A673 (cell line): ENCODE measurements at regions not wholly inside any gene's neighbourhood (a gene's known extent, or its start where the extent isn't known, plus 50 kb on each side); places are given as distances from the start of the nearest gene placed in this dataset.

Experiments used
- BruUV-seq: library from RNA; stranded (reverse); fragments of 400-500 nt; replicated peaks from 2 replicates; lab custom pipeline; 2021; lab: Mats Ljungman, UMichigan
- CTCF ChIA-PET: fragments of 300-600 bp; sonication (Branson Sonifier 250); formaldehyde crosslinking; loops from one replicate; lab custom pipeline; 2022; ENCODE audit warnings: antibody characterized with exemption; lab: Charles Lee
- POLR2A ChIA-PET: fragments of 300-600 bp; sonication (Branson Sonifier 250); formaldehyde crosslinking; loops from one replicate; lab custom pipeline; 2022; ENCODE audit warnings: antibody characterized with exemption; ENCODE audit not compliant: low non-redundant PET; lab: Charles Lee
- DNase-seq: peaks from one replicate; pipeline ENCODE4 v3.0.0-alpha.2; 2015; ENCODE audit warnings: low spot score
- H3K27ac ChIP-seq: fragments of 200-600 bp; sonication (generic); 2 replicates; pipeline ENCODE4 v1.5.1; 2016; ENCODE audit warnings: mixed run types, low read depth, mild to moderate bottlenecking, mixed read lengths, antibody characterized with exemption, low read length; ENCODE audit not compliant: poor library complexity, severe bottlenecking
- H3K27me3 ChIP-seq: fragments of 200-600 bp; sonication (generic); replicated peaks from 2 replicates; pipeline ENCODE4 v1.6.1; 2017; ENCODE audit warnings: mixed run types, low read depth, mild to moderate bottlenecking, mixed read lengths, antibody characterized with exemption, low read length; ENCODE audit not compliant: insufficient read depth, poor library complexity
- H3K36me3 ChIP-seq: fragments of 200-600 bp; sonication (generic); 2 replicates; pipeline ENCODE4 v1.6.1; 2016; ENCODE audit warnings: mixed run types, mild to moderate bottlenecking, mixed read lengths, antibody characterized with exemption, low read length; ENCODE audit not compliant: insufficient read depth, poor library complexity, severe bottlenecking
- H3K4me1 ChIP-seq: fragments of 200-600 bp; sonication (generic); 2 replicates; pipeline ENCODE4 v1.6.1; 2017; ENCODE audit warnings: mixed run types, mild to moderate bottlenecking, mixed read lengths, antibody characterized with exemption, low read length; ENCODE audit not compliant: insufficient read depth, poor library complexity, severe bottlenecking
- H3K4me3 ChIP-seq: fragments of 200-600 bp; sonication (generic); 2 replicates; pipeline ENCODE4 v1.5.1; 2016; ENCODE audit warnings: low read depth, mixed run types, mild to moderate bottlenecking, mixed read lengths, low read length; ENCODE audit not compliant: poor library complexity, severe bottlenecking
- H3K9me3 ChIP-seq: fragments of 200-600 bp; sonication (generic); 2 replicates; pipeline ENCODE4 v1.6.1; 2016; ENCODE audit warnings: mixed run types, low read depth, mild to moderate bottlenecking, mixed read lengths, antibody characterized with exemption, low read length; ENCODE audit not compliant: poor library complexity, severe bottlenecking
- EZH2 ChIP-seq: fragments of 200-600 bp; sonication (generic); IDR thresholded peaks from 2 replicates; pipeline ENCODE4 v1.6.1; 2017; ENCODE audit warnings: borderline replicate concordance, low read depth, mild to moderate bottlenecking, mixed read lengths, antibody characterized with exemption, low read length; ENCODE audit not compliant: poor library complexity, severe bottlenecking
- intact Hi-C: fragments of 100-400 bp; cut with micrococcal nuclease; formaldehyde crosslinking; loops from one replicate; pipeline ENCODE4 v1.10.0; 2022; ENCODE audit not compliant: unreplicated experiment
- TF ChIP-seq, protein P1 (sequence below): fragments of 300-800, 200-600 bp; sonication (generic); conservative IDR thresholded peaks from 2 replicates; pipeline ENCODE4 v1.5.1; 2017; ENCODE audit warnings: low read depth, mild to moderate bottlenecking, antibody characterized with exemption, low read length, moderate library complexity, mixed read lengths

DNA sequence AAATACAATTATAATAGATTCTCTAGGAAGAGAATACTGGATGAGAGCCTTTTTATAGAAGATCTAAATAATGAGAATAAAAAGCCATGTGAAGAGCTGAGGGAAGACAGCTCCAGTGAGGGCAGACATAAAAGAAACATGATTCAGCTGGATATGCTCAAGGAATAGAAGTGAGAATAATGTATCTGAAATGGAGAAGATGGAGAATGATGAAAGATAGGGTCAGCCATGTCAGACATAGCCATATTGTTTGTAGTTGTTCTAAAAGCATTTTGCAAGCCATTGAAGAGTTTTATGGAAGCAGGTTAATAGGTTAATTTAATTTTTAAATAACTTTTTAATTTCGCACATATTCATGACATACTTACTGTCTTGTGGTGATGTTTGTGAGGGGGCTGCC lies 713.5 kb upstream of the ARPP21 start:
- no peak for TF ChIP-seq EZH2
- TF ChIP-seq, protein P1, sequence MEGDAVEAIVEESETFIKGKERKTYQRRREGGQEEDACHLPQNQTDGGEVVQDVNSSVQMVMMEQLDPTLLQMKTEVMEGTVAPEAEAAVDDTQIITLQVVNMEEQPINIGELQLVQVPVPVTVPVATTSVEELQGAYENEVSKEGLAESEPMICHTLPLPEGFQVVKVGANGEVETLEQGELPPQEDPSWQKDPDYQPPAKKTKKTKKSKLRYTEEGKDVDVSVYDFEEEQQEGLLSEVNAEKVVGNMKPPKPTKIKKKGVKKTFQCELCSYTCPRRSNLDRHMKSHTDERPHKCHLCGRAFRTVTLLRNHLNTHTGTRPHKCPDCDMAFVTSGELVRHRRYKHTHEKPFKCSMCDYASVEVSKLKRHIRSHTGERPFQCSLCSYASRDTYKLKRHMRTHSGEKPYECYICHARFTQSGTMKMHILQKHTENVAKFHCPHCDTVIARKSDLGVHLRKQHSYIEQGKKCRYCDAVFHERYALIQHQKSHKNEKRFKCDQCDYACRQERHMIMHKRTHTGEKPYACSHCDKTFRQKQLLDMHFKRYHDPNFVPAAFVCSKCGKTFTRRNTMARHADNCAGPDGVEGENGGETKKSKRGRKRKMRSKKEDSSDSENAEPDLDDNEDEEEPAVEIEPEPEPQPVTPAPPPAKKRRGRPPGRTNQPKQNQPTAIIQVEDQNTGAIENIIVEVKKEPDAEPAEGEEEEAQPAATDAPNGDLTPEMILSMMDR, result no peak
- ChIA-PET CTCF (no interaction called here), POLR2A (no interaction called here)
- no peak overlapping the region for H3K4me3 ChIP-seq
- no peak overlapping the region for H3K27ac ChIP-seq
- no peak for DNase-seq
- H3K27me3 ChIP-seq, result no peaks in the 10 kb centered on the region
- peaks cover 4% of the 10 kb centered on the region for H3K4me1 ChIP-seq
- intact Hi-C loops, result no loop called here
- no TSS peak for BruUV-seq
- peaks cover under 1% of the 10 kb centered on the region for H3K9me3 ChIP-seq
- no peaks in the 10 kb centered on the region for H3K36me3 ChIP-seq

DNA sequence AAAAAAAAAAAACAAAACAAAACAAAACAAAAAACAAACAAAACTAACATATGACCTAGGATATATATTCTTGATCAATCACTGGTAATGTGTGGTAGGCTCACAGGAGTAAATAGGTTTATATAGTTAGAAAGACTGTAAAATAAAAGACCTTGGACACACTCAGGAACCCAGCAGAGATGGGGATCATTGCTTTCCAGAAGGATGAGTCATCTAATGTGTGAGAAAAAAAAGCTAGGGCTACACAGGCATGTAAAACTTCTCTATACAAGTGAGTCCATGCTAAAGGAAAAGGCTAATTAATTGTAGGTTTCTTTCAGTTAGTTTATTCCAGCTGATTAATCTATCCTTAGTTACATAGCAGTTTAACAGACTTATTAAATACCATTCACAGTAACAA lies 710.3 kb upstream of the ARPP21 start:
- DNase-seq, result peak; percentile 67
- H3K27me3 ChIP-seq, result no peaks in the 10 kb centered on the region
- H3K9me3 ChIP-seq, result peaks cover 2% of the 10 kb centered on the region
- intact Hi-C loops, result no loop called here
- no peak for TF ChIP-seq EZH2
- TF ChIP-seq, protein P1, result no peak
- no peaks in the 10 kb centered on the region for H3K36me3 ChIP-seq
- H3K27ac ChIP-seq, result no peak overlapping the region
- H3K4me1 ChIP-seq, result peaks cover 4% of the 10 kb centered on the region
- H3K4me3 ChIP-seq, result no peak overlapping the region
- no TSS peak for BruUV-seq
- ChIA-PET CTCF (no interaction called here), POLR2A (interaction anchor here (0.6 kb wide), 1 partner anchor 115 kb away, joined by 6 read pairs; no protein-coding TSS in a partner anchor)

DNA sequence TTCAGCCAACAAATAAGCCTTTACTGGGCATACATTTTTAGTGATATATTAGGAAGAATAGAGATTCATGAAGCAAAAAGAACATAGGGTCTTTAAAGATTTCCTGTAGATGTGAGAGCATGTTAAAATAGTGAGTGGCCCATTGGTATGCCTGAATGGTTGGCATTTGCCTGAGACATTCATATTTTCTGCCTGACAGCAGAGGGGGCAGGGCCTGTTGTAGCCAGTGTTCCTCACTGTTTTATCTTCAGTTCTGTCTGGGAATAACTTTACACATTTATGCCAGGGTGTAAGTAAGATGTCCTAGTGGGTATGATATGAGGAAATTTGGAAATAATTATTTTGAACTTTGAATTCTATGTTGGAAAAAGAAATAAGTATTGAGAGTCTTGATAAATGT lies 704.7 kb upstream of the ARPP21 start:
- no peak for DNase-seq
- Histone ChIP-seq H3K4me3 (no peak overlapping the region), H3K27me3 (no peaks in the 10 kb centered on the region), H3K4me1 (no peaks in the 10 kb centered on the region), H3K36me3 (no peaks in the 10 kb centered on the region), H3K9me3 (peaks cover 2% of the 10 kb centered on the region), H3K27ac (no peak overlapping the region)
- TF ChIP-seq, protein P1, result no peak
- TF ChIP-seq EZH2, result no peak
- BruUV-seq, result no TSS peak
- POLR2A ChIA-PET, result no interaction called here
- CTCF ChIA-PET, result no interaction called here
- intact Hi-C loops, result no loop called here
